IMR-90 (cell line): ENCODE measurements at regions not wholly inside any gene's neighbourhood (a gene's known extent, or its start where the extent isn't known, plus 50 kb on each side); places are given as distances from the start of the nearest gene placed in this dataset.

Experiments used
- ATAC-seq: fragments of 200-7000 bp; cut with Tn5 transposase; 2 replicates; pipeline ENCODE4 v1.9.1; 2020; ENCODE audit warnings: low read depth, mild to moderate bottlenecking, moderate library complexity
- BruUV-seq: library from RNA; stranded (reverse); fragments of 400-500 nt; replicated peaks from 2 replicates; lab custom pipeline; 2021; lab: Mats Ljungman, UMichigan
- CTCF ChIA-PET: fragments of 300-600 bp; formaldehyde crosslinking; extraction: SDS; loops from one replicate; lab custom pipeline; 2021; ENCODE audit warnings: antibody characterized with exemption; lab: Yijun Ruan, JAX
- POLR2A ChIA-PET: fragments of 300-600 bp; sonication (Branson Sonifier 250); formaldehyde crosslinking; loops from one replicate; lab custom pipeline; 2022; ENCODE audit warnings: antibody characterized with exemption; ENCODE audit not compliant: unreplicated experiment; lab: Charles Lee
- DNase-seq: peaks from one replicate; pipeline ENCODE4 v3.0.0; 2013
- H2AFZ ChIP-seq: replicated peaks from 2 replicates; pipeline ENCODE3; 2013; ENCODE audit warnings: low read length, mild to moderate bottlenecking; ENCODE audit not compliant: poor library complexity
- H2AK5ac ChIP-seq: 2 replicates; pipeline ENCODE4 v1.6.1; 2013; ENCODE audit warnings: low read depth, low read length, inconsistent platforms
- H2AK9ac ChIP-seq: replicated peaks from 2 replicates; pipeline ENCODE3; 2013; ENCODE audit warnings: mild to moderate bottlenecking, low read depth, low read length, moderate library complexity; ENCODE audit not compliant: poor library complexity
- H2BK120ac ChIP-seq: 2 replicates; pipeline ENCODE4 v1.6.1; 2013; ENCODE audit warnings: low read depth, low read length, inconsistent platforms
- H2BK15ac ChIP-seq: 3 replicates; pipeline ENCODE4 v1.6.1; 2013; ENCODE audit warnings: low read depth, low read length, inconsistent platforms
- H2BK20ac ChIP-seq: 2 replicates; pipeline ENCODE4 v1.6.1; 2013; ENCODE audit warnings: low read depth, mild to moderate bottlenecking, inconsistent platforms, low read length, moderate library complexity
- H2BK5ac ChIP-seq: 2 replicates; pipeline ENCODE4 v1.6.1; 2013; ENCODE audit warnings: mild to moderate bottlenecking, low read depth, low read length, inconsistent platforms; ENCODE audit not compliant: poor library complexity, severe bottlenecking
- H3K14ac ChIP-seq: replicated peaks from 2 replicates; pipeline ENCODE4 v1.6.1; 2013; ENCODE audit warnings: low read depth, low read length, inconsistent platforms
- H3K18ac ChIP-seq: 2 replicates; pipeline ENCODE4 v1.6.1; 2013; ENCODE audit warnings: low read depth, low read length, control low read depth
- H3K23ac ChIP-seq: 2 replicates; pipeline ENCODE4 v1.6.1; 2013; ENCODE audit warnings: low read depth, low read length, inconsistent platforms
- H3K27ac ChIP-seq: 2 replicates; pipeline ENCODE4 v1.5.1; 2013; ENCODE audit warnings: mild to moderate bottlenecking, control low read depth, low read length; ENCODE audit not compliant: insufficient read depth
- H3K27me3 ChIP-seq: 2 replicates; pipeline ENCODE4 v1.6.1; 2013; ENCODE audit warnings: low read length; ENCODE audit not compliant: control insufficient read depth, insufficient read depth
- H3K36me3 ChIP-seq: 2 replicates; pipeline ENCODE4 v1.6.1; 2013; ENCODE audit warnings: low read length, mixed read lengths; ENCODE audit not compliant: control insufficient read depth, insufficient read depth
- H3K4ac ChIP-seq: 2 replicates; pipeline ENCODE4 v1.6.1; 2013; ENCODE audit warnings: low read depth, low read length, inconsistent platforms
- H3K4me1 ChIP-seq: 2 replicates; pipeline ENCODE4 v1.6.1; 2013; ENCODE audit warnings: low read length, mixed read lengths; ENCODE audit not compliant: control insufficient read depth, insufficient read depth
- H3K4me2 ChIP-seq: 2 replicates; pipeline ENCODE4 v1.6.1; 2013; ENCODE audit warnings: low read depth, mild to moderate bottlenecking, control low read depth, low read length, moderate library complexity
- H3K4me3 ChIP-seq: 2 replicates; pipeline ENCODE4 v1.5.1; 2013; ENCODE audit warnings: low read depth, mild to moderate bottlenecking, control low read depth, low read length, moderate library complexity; ENCODE audit not compliant: insufficient read depth
- H3K56ac ChIP-seq: 2 replicates; pipeline ENCODE4 v1.6.1; 2013; ENCODE audit warnings: low read length, inconsistent platforms; ENCODE audit not compliant: insufficient read depth; ENCODE audit errors: extremely low read depth
- H3K79me1 ChIP-seq, 2 experiments: 2 replicates each; pipeline ENCODE4 v1.6.1; 2013; ENCODE audit warnings: low read length in 2 of 2, inconsistent platforms in 1 of 2, low read depth in 1 of 2
- H3K9ac ChIP-seq: 2 replicates; pipeline ENCODE4 v1.6.1; 2013; ENCODE audit warnings: low read depth, low read length, control low read depth
- H3K9me1 ChIP-seq: 2 replicates; pipeline ENCODE4 v1.6.1; 2013; ENCODE audit warnings: low read length, inconsistent platforms; ENCODE audit not compliant: insufficient read depth
- H3K9me3 ChIP-seq: 2 replicates; pipeline ENCODE4 v1.6.1; 2013; ENCODE audit warnings: low read length; ENCODE audit not compliant: control insufficient read depth, insufficient read depth
- H4K20me1 ChIP-seq: 2 replicates; pipeline ENCODE4 v1.6.1; 2013; ENCODE audit warnings: low read length, inconsistent platforms; ENCODE audit not compliant: insufficient read depth
- H4K5ac ChIP-seq: 2 replicates; pipeline ENCODE4 v1.6.1; 2013; ENCODE audit warnings: mild to moderate bottlenecking, low read depth, low read length, control low read depth
- H4K8ac ChIP-seq, 2 experiments: 2 replicates each; pipeline ENCODE4 v1.6.1; 2013; ENCODE audit warnings: low read depth in 2 of 2, low read length in 2 of 2, control low read depth in 1 of 2, inconsistent platforms in 1 of 2
- H4K91ac ChIP-seq: 2 replicates; pipeline ENCODE4 v1.6.1; 2013; ENCODE audit warnings: low read depth, low read length, inconsistent platforms; ENCODE audit not compliant: insufficient read depth
- BHLHE40 ChIP-seq: fragments of 150-350 bp; IDR thresholded peaks from 2 replicates; pipeline ENCODE4 v1.6.1; 2016; ENCODE audit warnings: mild to moderate bottlenecking, low read depth, low read length
- CEBPB ChIP-seq: IDR thresholded peaks from 2 replicates; pipeline ENCODE4 v1.6.1; 2012; ENCODE audit warnings: low read depth, low read length, improper control_type of control experiment
- CHD1 ChIP-seq: IDR thresholded peaks from 2 replicates; pipeline ENCODE4 v1.6.1; 2012; ENCODE audit warnings: low read depth, low read length, improper control_type of control experiment
- FOS ChIP-seq: fragments of 150-350 bp; IDR thresholded peaks from 2 replicates; pipeline ENCODE4 v1.6.1; 2016; ENCODE audit warnings: low read depth, low read length
- MAFK ChIP-seq: IDR thresholded peaks from 2 replicates; pipeline ENCODE4 v1.6.1; 2012; ENCODE audit warnings: low read depth, low read length, improper control_type of control experiment
- MAZ ChIP-seq: IDR thresholded peaks from 2 replicates; pipeline ENCODE4 v1.6.1; 2012; ENCODE audit warnings: low read depth, mild to moderate bottlenecking, low read length, improper control_type of control experiment, moderate library complexity, borderline replicate concordance
- MXI1 ChIP-seq: IDR thresholded peaks from 2 replicates; pipeline ENCODE4 v1.6.1; 2012; ENCODE audit warnings: low read depth, mild to moderate bottlenecking, low read length, moderate library complexity, borderline replicate concordance
- NFE2L2 ChIP-seq: fragments of 150-350 bp; IDR thresholded peaks from 2 replicates; pipeline ENCODE4 v1.6.1; 2016; ENCODE audit warnings: low read depth, mild to moderate bottlenecking, low read length
- POLR2A ChIP-seq: IDR thresholded peaks from 2 replicates; pipeline ENCODE4 v1.6.1; 2012; ENCODE audit warnings: mild to moderate bottlenecking, low read depth, low read length
- RAD21 ChIP-seq: IDR thresholded peaks from 2 replicates; pipeline ENCODE4 v1.6.1; 2012; ENCODE audit warnings: low read length, improper control_type of control experiment
- RCOR1 ChIP-seq: IDR thresholded peaks from 2 replicates; pipeline ENCODE4 v1.6.1; 2012; ENCODE audit warnings: mild to moderate bottlenecking, low read length, improper control_type of control experiment; ENCODE audit not compliant: insufficient replicate concordance
- RFX5 ChIP-seq: IDR thresholded peaks from 2 replicates; pipeline ENCODE4 v1.8.0; 2012; ENCODE audit warnings: low read depth, mild to moderate bottlenecking, low read length, moderate library complexity
- SMC3 ChIP-seq: fragments of 150-350 bp; IDR thresholded peaks from 2 replicates; pipeline ENCODE4 v1.6.1; 2016; ENCODE audit warnings: low read depth, mild to moderate bottlenecking, antibody characterized with exemption, low read length, moderate library complexity
- WGBS, 2 experiments: methylation state at CpG; one replicate each; pipeline versions ENCODE4 v1.1.5 to v1.1.7; 2013; ENCODE audit warnings: missing lambda C conversion rate in 2 of 2; ENCODE audit not compliant: insufficient read length in 1 of 2; ENCODE audit errors: extremely low coverage in 2 of 2; 5-methylcytosine and 5-hydroxymethylcytosine counted together
- dilution Hi-C: fragments of 300-500 bp; cut with HindIII; formaldehyde crosslinking; loops from one replicate; pipeline ENCODE4 v1.14.3; 2018; ENCODE audit warnings: low sequenced_read_pairs; ENCODE audit not compliant: unreplicated experiment
- in situ Hi-C: fragments of 300-500 bp; cut with MboI; formaldehyde crosslinking; loops from 3 replicates; pipeline ENCODE4 v1.14.3; 2019; ENCODE audit warnings: low sequenced_read_pairs, inconsistent platforms, mixed read lengths
- intact Hi-C: fragments of 100-400 bp; cut with micrococcal nuclease; formaldehyde crosslinking; loops from 2 replicates; pipeline ENCODE4 v1.10.0; 2022
- TF ChIP-seq, protein P1 (sequence below): fragments of 150-350 bp; IDR thresholded peaks from 2 replicates; pipeline ENCODE4 v1.6.1; 2016; ENCODE audit warnings: low read depth, mild to moderate bottlenecking, low read length, moderate library complexity, borderline replicate concordance
- TF ChIP-seq, protein P2 (sequence below): conservative IDR thresholded peaks from 2 replicates; pipeline ENCODE4 v1.5.1; 2012; ENCODE audit warnings: mild to moderate bottlenecking, low read depth, low read length, improper control_type of control experiment
- TF ChIP-seq, protein P3 (sequence below): fragments of 150-350 bp; IDR thresholded peaks from 2 replicates; pipeline ENCODE4 v1.6.1; 2017; ENCODE audit warnings: mild to moderate bottlenecking, antibody characterized with exemption, low read length, low read depth

DNA sequence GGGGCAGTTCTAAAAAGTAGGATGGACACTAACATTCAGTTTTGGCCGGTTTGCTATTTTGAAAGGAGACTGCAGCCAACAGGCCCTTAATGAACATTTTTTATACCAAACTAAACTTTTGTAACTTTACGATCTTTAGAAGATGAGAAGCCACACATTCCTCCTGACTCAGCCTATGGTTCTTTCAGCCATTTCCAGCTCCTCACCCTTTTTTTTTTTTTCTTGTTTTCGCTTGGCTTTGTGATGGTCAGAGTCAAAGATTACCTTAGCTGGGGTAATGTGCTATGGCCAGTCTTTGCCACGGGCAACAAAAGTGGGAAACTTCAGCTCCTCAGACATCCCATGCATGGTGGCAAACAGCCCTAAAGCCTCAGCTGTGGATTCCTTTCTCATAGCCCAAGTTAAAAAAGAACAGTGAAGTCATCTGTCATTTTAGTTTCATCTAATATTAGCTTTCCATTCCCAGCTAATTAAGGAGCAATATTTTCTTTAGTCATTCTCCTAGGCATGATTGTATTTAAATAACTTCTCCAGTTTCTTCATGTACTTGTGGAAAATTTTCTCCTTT lies 368.7 kb downstream of the MFSD1 start:
- H3K4me2 ChIP-seq = no peak overlapping the region
- intact Hi-C loops (no loop called here), in situ Hi-C loops (no loop called here), dilution Hi-C loops (no loop called here)
- no CpG with 5 or more reads among the region's 4 CpGs for WGBS, 2 experiments
- no peak overlapping the region for H2AK9ac ChIP-seq
- H2BK20ac ChIP-seq = 0 out of 2 replicates have a peak overlapping the region, but pooled peaks have one; percentile 22
- no peak overlapping the region for H3K23ac ChIP-seq
- DNase-seq = peak; percentile 2
- no peak overlapping the region for H4K91ac ChIP-seq
- no peaks in the 10 kb centered on the region for H3K79me1 ChIP-seq
- H2BK5ac ChIP-seq = peak overlapping the region; percentile 56
- H3K27ac ChIP-seq = no peak overlapping the region
- no peaks in the 10 kb centered on the region for H3K36me3 ChIP-seq
- H2AK5ac ChIP-seq = no peak overlapping the region
- BruUV-seq = no TSS peak
- H2AFZ ChIP-seq = no peak overlapping the region
- TF ChIP-seq SMC3 (no peak), MXI1 (no peak), RAD21 (no peak), RCOR1 (no peak), CEBPB (no peak), FOS (no peak), CHD1 (no peak), MAFK (no peak), MAZ (no peak), RFX5 (no peak), BHLHE40 (no peak), POLR2A (no peak), NFE2L2 (no peak)
- TF ChIP-seq, protein P1, sequence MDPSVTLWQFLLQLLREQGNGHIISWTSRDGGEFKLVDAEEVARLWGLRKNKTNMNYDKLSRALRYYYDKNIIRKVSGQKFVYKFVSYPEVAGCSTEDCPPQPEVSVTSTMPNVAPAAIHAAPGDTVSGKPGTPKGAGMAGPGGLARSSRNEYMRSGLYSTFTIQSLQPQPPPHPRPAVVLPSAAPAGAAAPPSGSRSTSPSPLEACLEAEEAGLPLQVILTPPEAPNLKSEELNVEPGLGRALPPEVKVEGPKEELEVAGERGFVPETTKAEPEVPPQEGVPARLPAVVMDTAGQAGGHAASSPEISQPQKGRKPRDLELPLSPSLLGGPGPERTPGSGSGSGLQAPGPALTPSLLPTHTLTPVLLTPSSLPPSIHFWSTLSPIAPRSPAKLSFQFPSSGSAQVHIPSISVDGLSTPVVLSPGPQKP = no peak
- TF ChIP-seq, protein P2, sequence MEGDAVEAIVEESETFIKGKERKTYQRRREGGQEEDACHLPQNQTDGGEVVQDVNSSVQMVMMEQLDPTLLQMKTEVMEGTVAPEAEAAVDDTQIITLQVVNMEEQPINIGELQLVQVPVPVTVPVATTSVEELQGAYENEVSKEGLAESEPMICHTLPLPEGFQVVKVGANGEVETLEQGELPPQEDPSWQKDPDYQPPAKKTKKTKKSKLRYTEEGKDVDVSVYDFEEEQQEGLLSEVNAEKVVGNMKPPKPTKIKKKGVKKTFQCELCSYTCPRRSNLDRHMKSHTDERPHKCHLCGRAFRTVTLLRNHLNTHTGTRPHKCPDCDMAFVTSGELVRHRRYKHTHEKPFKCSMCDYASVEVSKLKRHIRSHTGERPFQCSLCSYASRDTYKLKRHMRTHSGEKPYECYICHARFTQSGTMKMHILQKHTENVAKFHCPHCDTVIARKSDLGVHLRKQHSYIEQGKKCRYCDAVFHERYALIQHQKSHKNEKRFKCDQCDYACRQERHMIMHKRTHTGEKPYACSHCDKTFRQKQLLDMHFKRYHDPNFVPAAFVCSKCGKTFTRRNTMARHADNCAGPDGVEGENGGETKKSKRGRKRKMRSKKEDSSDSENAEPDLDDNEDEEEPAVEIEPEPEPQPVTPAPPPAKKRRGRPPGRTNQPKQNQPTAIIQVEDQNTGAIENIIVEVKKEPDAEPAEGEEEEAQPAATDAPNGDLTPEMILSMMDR = no peak
- TF ChIP-seq, protein P3, sequence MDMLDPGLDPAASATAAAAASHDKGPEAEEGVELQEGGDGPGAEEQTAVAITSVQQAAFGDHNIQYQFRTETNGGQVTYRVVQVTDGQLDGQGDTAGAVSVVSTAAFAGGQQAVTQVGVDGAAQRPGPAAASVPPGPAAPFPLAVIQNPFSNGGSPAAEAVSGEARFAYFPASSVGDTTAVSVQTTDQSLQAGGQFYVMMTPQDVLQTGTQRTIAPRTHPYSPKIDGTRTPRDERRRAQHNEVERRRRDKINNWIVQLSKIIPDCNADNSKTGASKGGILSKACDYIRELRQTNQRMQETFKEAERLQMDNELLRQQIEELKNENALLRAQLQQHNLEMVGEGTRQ = no peak
- 0 out of 2 replicates have a peak overlapping the region, but pooled peaks have one; percentile 25 for H3K4ac ChIP-seq
- H3K4me3 ChIP-seq = no peak overlapping the region
- no peak overlapping the region for H3K56ac ChIP-seq
- peak overlapping the region; percentile 20; the same call in 1 of the 2 replicates for H3K18ac ChIP-seq
- H3K4me1 ChIP-seq = 0 out of 2 replicates have a peak, but pooled peaks cover 2% of the 10 kb centered on the region
- H3K14ac ChIP-seq = no peak overlapping the region
- H2BK120ac ChIP-seq = no peak overlapping the region; the same call in 1 of the 2 replicates
- ChIA-PET CTCF (interaction anchor here (0.6 to 1.3 kb wide), 3 partner anchors 12 to 470 kb away, joined by 3 read pairs; no protein-coding TSS in a partner anchor), POLR2A (interaction anchor here (0.6 kb wide), 1 partner anchor 27 kb away, joined by 3 read pairs; no protein-coding TSS in a partner anchor)
- peak; percentile 14; the same call in 1 of the 2 replicates for ATAC-seq
- no peak overlapping the region for H4K5ac ChIP-seq
- no peaks in the 10 kb centered on the region for H4K20me1 ChIP-seq
- H2BK15ac ChIP-seq = no peak overlapping the region
- H3K9ac ChIP-seq = no peak overlapping the region
- H3K9me3 ChIP-seq = no peaks in the 10 kb centered on the region
- H3K27me3 ChIP-seq = no peaks in the 10 kb centered on the region
- no peaks in the 10 kb centered on the region for H3K9me1 ChIP-seq
- no peak overlapping the region for H4K8ac ChIP-seq
